Keratinocyte (primary cell): ENCODE measurements at regions not wholly inside any gene's neighbourhood (a gene's known extent, or its start where the extent isn't known, plus 50 kb on each side); places are given as distances from the start of the nearest gene placed in this dataset.
"Not testable (repeated sequence)": the region's sequence is repeated elsewhere in the genome, so short reads cannot be mapped to it uniquely, and the experiment has no call there.

Experiments used
- DNase-seq: peaks from one replicate; pipeline ENCODE4 v3.0.0-alpha.2; 2011; ENCODE audit warnings: low read depth, missing footprints, low spot score
- FAIRE-seq: peaks from 2 replicates; lab custom pipeline; 2011; peaks lifted over from hg19 to GRCh38; lab: Jason Lieb, UNC
- H2AFZ ChIP-seq: 2 replicates; pipeline ENCODE4 v1.6.0; 2012; ENCODE audit warnings: low read length, control low read depth, inconsistent platforms; ENCODE audit not compliant: control insufficient read depth
- H3K27ac ChIP-seq: 2 replicates; pipeline ENCODE4 v1.5.1; 2011; ENCODE audit warnings: low read length; ENCODE audit not compliant: control insufficient read depth, insufficient read depth
- H3K27me3 ChIP-seq: 3 replicates; pipeline ENCODE4 v1.6.0; 2011; ENCODE audit warnings: low read length; ENCODE audit not compliant: control insufficient read depth, insufficient read depth; ENCODE audit errors: extremely low read depth
- H3K36me3 ChIP-seq, 2 experiments: 2 replicates in 1 of 2; 3 replicates in 1 of 2; pipeline ENCODE4 v1.5.1; 2011; ENCODE audit warnings: low read length in 2 of 2, mild to moderate bottlenecking in 1 of 2; ENCODE audit not compliant: control insufficient read depth in 2 of 2, insufficient read depth in 2 of 2; ENCODE audit errors: extremely low read depth in 1 of 2
- H3K4me1 ChIP-seq: 3 replicates; pipeline ENCODE4 v1.5.1; 2011; ENCODE audit warnings: low read length; ENCODE audit not compliant: control insufficient read depth, insufficient read depth; ENCODE audit errors: extremely low read depth
- H3K4me2 ChIP-seq: 3 replicates; pipeline ENCODE4 v1.6.0; 2011; ENCODE audit warnings: low read depth, low read length; ENCODE audit not compliant: control insufficient read depth, insufficient read depth; ENCODE audit errors: extremely low read depth
- H3K4me3 ChIP-seq, 3 experiments: fragments of 200-600 bp in 1 of 3; sonication (generic) in 1 of 3; 2 replicates in 2 of 3; 3 replicates in 1 of 3; pipeline ENCODE4 v1.5.1; 2011 to 2016; ENCODE audit warnings: low read length in 3 of 3, mild to moderate bottlenecking in 3 of 3, control low read depth in 2 of 3, inconsistent platforms in 1 of 3, low read depth in 1 of 3, mixed read lengths in 1 of 3, mixed run types in 1 of 3, moderate library complexity in 1 of 3; ENCODE audit not compliant: control insufficient read depth in 2 of 3, insufficient read depth in 2 of 3; ENCODE audit errors: extremely low read depth in 1 of 3
- H3K79me2 ChIP-seq: 2 replicates; pipeline ENCODE4 v1.6.0; 2012; ENCODE audit warnings: low read length; ENCODE audit not compliant: control insufficient read depth, insufficient read depth
- H3K9ac ChIP-seq: 3 replicates; pipeline ENCODE4 v1.6.0; 2011; ENCODE audit warnings: low read length; ENCODE audit not compliant: control insufficient read depth, insufficient read depth; ENCODE audit errors: extremely low read depth
- H3K9me1 ChIP-seq: 3 replicates; pipeline ENCODE4 v1.6.0; 2011; ENCODE audit warnings: low read length; ENCODE audit not compliant: control insufficient read depth, insufficient read depth; ENCODE audit errors: extremely low read depth
- H3K9me3 ChIP-seq: 2 replicates; pipeline ENCODE4 v1.5.1; 2012; ENCODE audit warnings: low read depth, low read length; ENCODE audit not compliant: control insufficient read depth
- H4K20me1 ChIP-seq: 3 replicates; pipeline ENCODE4 v1.6.0; 2011; ENCODE audit warnings: low read length; ENCODE audit not compliant: control insufficient read depth, insufficient read depth; ENCODE audit errors: extremely low read depth
- CTCF ChIP-seq, 3 experiments: IDR thresholded peaks in 1 of 3; conservative IDR thresholded peaks in 1 of 3; optimal IDR thresholded peaks in 1 of 3; 2 replicates in 2 of 3; 3 replicates in 1 of 3; pipeline versions ENCODE3 to v1.5.1; 2011; ENCODE audit warnings: low read length in 3 of 3, mild to moderate bottlenecking in 3 of 3, moderate library complexity in 2 of 3, control low read depth in 1 of 3, inconsistent platforms in 1 of 3; ENCODE audit not compliant: insufficient read depth in 2 of 3; ENCODE audit errors: extremely low read depth in 1 of 3
- EZH2 ChIP-seq: IDR thresholded peaks from one replicate; pipeline ENCODE4 v1.6.1; 2012; ENCODE audit warnings: inconsistent platforms, mild to moderate bottlenecking, low read length, moderate library complexity
- dilution Hi-C: fragments of 300-500 bp; cut with MboI; formaldehyde crosslinking; loops from one replicate; pipeline ENCODE4 v1.7.0; 2020; ENCODE audit warnings: low sequenced_read_pairs; ENCODE audit not compliant: extremely low pct_ligation_motif_present

DNA sequence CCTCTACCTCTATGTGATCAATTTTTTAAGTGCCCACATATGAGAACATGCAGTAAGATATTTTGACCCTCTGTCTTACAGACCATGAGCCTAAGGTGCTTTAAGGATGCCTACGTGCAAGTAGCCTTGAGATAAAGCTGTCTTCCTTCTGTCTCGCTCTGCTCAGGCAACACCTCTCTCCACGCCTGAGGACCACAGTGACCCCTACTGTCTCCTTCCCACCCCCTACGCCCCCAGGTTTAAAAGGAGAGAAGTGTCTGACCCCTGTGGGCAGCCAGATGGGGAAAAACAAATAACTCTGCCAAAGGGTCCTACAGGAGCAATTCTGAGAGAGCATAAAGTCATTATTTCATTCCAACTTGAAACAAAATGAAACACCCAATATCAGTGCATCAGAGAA is 286.4 kb upstream of the TMEM132C start:
- Histone ChIP-seq H3K9me3 (peaks cover 3% of the 10 kb centered on the region), H4K20me1 (no peaks in the 10 kb centered on the region), H2AFZ (no peak overlapping the region), H3K9me1 (no peaks in the 10 kb centered on the region), H3K36me3 (no peaks in the 10 kb centered on the region), H3K79me2 (no peaks in the 10 kb centered on the region), H3K4me2 (no peak overlapping the region), H3K27ac (no peak overlapping the region), H3K27me3 (no peaks in the 10 kb centered on the region), H3K4me3 (no peak overlapping the region), H3K4me1 (no peaks in the 10 kb centered on the region), H3K9ac (no peak overlapping the region)
- DNase-seq (no peak), FAIRE-seq (no peak)
- TF ChIP-seq CTCF (optimal IDR thresholded peaks at IDR 0.05 in 1 of 3, IDR thresholded peaks at IDR 0.05 in 1 of 3, conservative IDR thresholded peaks at IDR 0.05 in 1 of 3; ENCODE audit: extremely low read depth in 1 of 3, insufficient read depth in 2 of 3, low read length in 3 of 3) (no peak), EZH2 (no peak)
- dilution Hi-C loops: no loop called here

GRCh38 chr12:127981875-127982274 is 285.1 kb upstream of the TMEM132C start:
- DNase-seq (no peak), FAIRE-seq (no peak)
- H3K27ac ChIP-seq: no peak overlapping the region
- H3K36me3 ChIP-seq: no peaks in the 10 kb centered on the region
- H3K9ac ChIP-seq: no peak overlapping the region
- dilution Hi-C loops: no loop called here
- peaks cover 3% of the 10 kb centered on the region for H3K9me3 ChIP-seq
- no peak overlapping the region for H3K4me3 ChIP-seq
- H3K79me2 ChIP-seq: no peaks in the 10 kb centered on the region
- H3K4me1 ChIP-seq: no peaks in the 10 kb centered on the region
- no peak overlapping the region for H3K4me2 ChIP-seq
- TF ChIP-seq EZH2 (no peak), CTCF (optimal IDR thresholded peaks at IDR 0.05 in 1 of 3, IDR thresholded peaks at IDR 0.05 in 1 of 3, conservative IDR thresholded peaks at IDR 0.05 in 1 of 3; ENCODE audit: extremely low read depth in 1 of 3, insufficient read depth in 2 of 3, low read length in 3 of 3) (no peak)
- H2AFZ ChIP-seq: no peak overlapping the region
- H3K27me3 ChIP-seq: no peaks in the 10 kb centered on the region
- no peaks in the 10 kb centered on the region for H4K20me1 ChIP-seq
- H3K9me1 ChIP-seq: no peaks in the 10 kb centered on the region

- H3K9me3 ChIP-seq, H3K27ac ChIP-seq, H2AFZ ChIP-seq, H3K36me3 ChIP-seq, H3K4me3 ChIP-seq, H3K9ac ChIP-seq, dilution Hi-C loops, H4K20me1 ChIP-seq, DNase-seq, H3K4me2 ChIP-seq, H3K9me1 ChIP-seq, FAIRE-seq, H3K27me3 ChIP-seq, H3K4me1 ChIP-seq, H3K79me2 ChIP-seq: not testable (repeated sequence)
These were observed 283.7 kb upstream of the TMEM132C start for GRCh38 chr12:127983213-127983791.
